H9 (cell line): ENCODE measurements at regions not wholly inside any gene's neighbourhood (a gene's known extent, or its start where the extent isn't known, plus 50 kb on each side); places are given as distances from the start of the nearest gene placed in this dataset.

ENCODE experiments used
- DNase-seq: peaks from one replicate; pipeline ENCODE4 v3.0.0-alpha.2; 2017
- H2AFZ ChIP-seq: one replicate; pipeline ENCODE4 v1.6.1; 2013; ENCODE audit warnings: mild to moderate bottlenecking, low read length, control low read depth, moderate library complexity
- H2AK5ac ChIP-seq: 2 replicates; pipeline ENCODE4 v1.6.1; 2013; ENCODE audit warnings: low read length, control low read depth, mixed read lengths; ENCODE audit not compliant: insufficient read length
- H2BK120ac ChIP-seq: one replicate; pipeline ENCODE4 v1.6.1; 2013; ENCODE audit warnings: low read depth, mild to moderate bottlenecking, low read length, control low read depth, inconsistent platforms; ENCODE audit not compliant: poor library complexity, severe bottlenecking
- H2BK12ac ChIP-seq: 2 replicates; pipeline ENCODE4 v1.6.1; 2013; ENCODE audit warnings: low read length, control low read depth, mixed read lengths, low read depth; ENCODE audit not compliant: insufficient read length
- H2BK15ac ChIP-seq: 2 replicates; pipeline ENCODE4 v1.6.1; 2013; ENCODE audit warnings: low read depth, low read length, control low read depth
- H2BK20ac ChIP-seq: one replicate; pipeline ENCODE4 v1.6.1; 2013; ENCODE audit warnings: low read depth, mild to moderate bottlenecking, low read length, control low read depth, inconsistent platforms; ENCODE audit not compliant: poor library complexity, severe bottlenecking
- H2BK5ac ChIP-seq: 2 replicates; pipeline ENCODE4 v1.6.1; 2013; ENCODE audit warnings: low read length, control low read depth, mixed read lengths; ENCODE audit not compliant: insufficient read length
- H3K14ac ChIP-seq: 2 replicates; pipeline ENCODE4 v1.6.1; 2013; ENCODE audit warnings: low read length, control low read depth; ENCODE audit not compliant: insufficient read depth
- H3K18ac ChIP-seq: 2 replicates; pipeline ENCODE4 v1.6.1; 2013; ENCODE audit warnings: low read depth, mild to moderate bottlenecking, mixed read lengths, low read length, control low read depth; ENCODE audit not compliant: insufficient read length
- H3K23ac ChIP-seq: 2 replicates; pipeline ENCODE4 v1.6.1; 2013; ENCODE audit warnings: low read length, control low read depth, mixed read lengths, low read depth; ENCODE audit not compliant: insufficient read length
- H3K23me2 ChIP-seq: 2 replicates; pipeline ENCODE4 v1.6.1; 2013; ENCODE audit warnings: low read depth, mild to moderate bottlenecking, mixed read lengths, low read length, control low read depth; ENCODE audit not compliant: insufficient read length, poor library complexity, severe bottlenecking
- H3K27ac ChIP-seq: 2 replicates; pipeline ENCODE4 v1.5.1; 2013; ENCODE audit warnings: low read length, control low read depth, mixed read lengths, low read depth; ENCODE audit not compliant: insufficient read length
- H3K27me3 ChIP-seq: 2 replicates; pipeline ENCODE4 v1.6.1; 2013; ENCODE audit warnings: low read length, control low read depth, inconsistent platforms; ENCODE audit not compliant: insufficient read depth
- H3K4ac ChIP-seq: 2 replicates; pipeline ENCODE4 v1.6.1; 2013; ENCODE audit warnings: low read depth, mild to moderate bottlenecking, control low read depth, inconsistent platforms, low read length, moderate library complexity
- H3K4me1 ChIP-seq: 2 replicates; pipeline ENCODE4 v1.6.1; 2013; ENCODE audit warnings: low read length, control low read depth, inconsistent platforms; ENCODE audit not compliant: insufficient read depth
- H3K4me2 ChIP-seq: 2 replicates; pipeline ENCODE4 v1.6.1; 2013; ENCODE audit warnings: low read length, control low read depth, mixed read lengths; ENCODE audit not compliant: insufficient read length, insufficient read depth
- H3K56ac ChIP-seq: 2 replicates; pipeline ENCODE4 v1.6.1; 2013; ENCODE audit warnings: low read depth, mild to moderate bottlenecking, mixed read lengths, low read length, control low read depth; ENCODE audit not compliant: insufficient read length
- H3K79me1 ChIP-seq: 2 replicates; pipeline ENCODE4 v1.6.1; 2013; ENCODE audit warnings: low read depth, mild to moderate bottlenecking, moderate library complexity, low read length, control low read depth, inconsistent platforms; ENCODE audit not compliant: insufficient read depth, poor library complexity, severe bottlenecking
- H3K79me2 ChIP-seq: 2 replicates; pipeline ENCODE4 v1.6.1; 2013; ENCODE audit warnings: low read length, control low read depth, inconsistent platforms; ENCODE audit not compliant: insufficient read depth
- H3K9ac ChIP-seq: 2 replicates; pipeline ENCODE4 v1.6.1; 2013; ENCODE audit warnings: low read length, control low read depth, mixed read lengths; ENCODE audit not compliant: insufficient read length; ENCODE audit errors: extremely low read depth
- H3K9me3 ChIP-seq: one replicate; pipeline ENCODE4 v1.6.1; 2013; ENCODE audit warnings: low read depth, low read length, inconsistent platforms; ENCODE audit not compliant: control insufficient read depth
- H3T11ph ChIP-seq: one replicate; pipeline ENCODE4 v1.6.1; 2013; ENCODE audit warnings: mild to moderate bottlenecking, low read length, control low read depth, inconsistent platforms
- H4K20me1 ChIP-seq: one replicate; pipeline ENCODE4 v1.6.1; 2013; ENCODE audit not compliant: control insufficient read depth, insufficient read length, insufficient read depth
- H4K5ac ChIP-seq: 2 replicates; pipeline ENCODE4 v1.6.1; 2013; ENCODE audit warnings: low read depth, mild to moderate bottlenecking, mixed read lengths, low read length, control low read depth; ENCODE audit not compliant: insufficient read length
- H4K8ac ChIP-seq: replicated peaks from 2 replicates; pipeline ENCODE4 v1.6.1; 2013; ENCODE audit warnings: low read length, control low read depth, mixed read lengths, low read depth; ENCODE audit not compliant: insufficient read length
- H4K91ac ChIP-seq: 2 replicates; pipeline ENCODE4 v1.6.1; 2013; ENCODE audit warnings: low read depth, mild to moderate bottlenecking, moderate library complexity, mixed read lengths, low read length, control low read depth; ENCODE audit not compliant: insufficient read length
- H3K27ac Mint-ChIP-seq, 3 experiments: 2 replicates in 2 of 3; 3 replicates in 1 of 3; pipeline ENCODE4 v1.8.0; 2020 to 2021; ENCODE audit warnings: mixed read lengths in 3 of 3, mild to moderate bottlenecking in 1 of 3, moderate library complexity in 1 of 3
- H3K27me3 Mint-ChIP-seq: 2 replicates; pipeline ENCODE4 v1.8.0; 2021; ENCODE audit warnings: low read depth, mild to moderate bottlenecking, moderate library complexity, mixed read lengths
- H3K36me3 Mint-ChIP-seq, 3 experiments: 2 replicates in 2 of 3; 3 replicates in 1 of 3; pipeline ENCODE4 v1.8.0; 2020 to 2021; ENCODE audit warnings: low read depth in 3 of 3, mixed read lengths in 3 of 3; ENCODE audit not compliant: insufficient read depth in 1 of 3
- H3K4me1 Mint-ChIP-seq, 2 experiments: 2 replicates each; pipeline ENCODE4 v1.8.0; 2020; ENCODE audit warnings: mixed read lengths in 2 of 2
- H3K4me3 Mint-ChIP-seq, 2 experiments: 2 replicates in 1 of 2; 3 replicates in 1 of 2; pipeline ENCODE4 v1.8.0; 2020 to 2021; ENCODE audit warnings: mild to moderate bottlenecking in 2 of 2, mixed read lengths in 2 of 2, moderate library complexity in 1 of 2
- H3K9me3 Mint-ChIP-seq, 2 experiments: 2 replicates in 1 of 2; 3 replicates in 1 of 2; pipeline ENCODE4 v1.8.0; 2020; ENCODE audit warnings: mild to moderate bottlenecking in 2 of 2, mixed read lengths in 2 of 2, moderate library complexity in 1 of 2
- WGBS: extraction: QIAGEN DNeasy Blood & Tissue Kit; methylation state at CpG from one replicate; pipeline ENCODE4 v1.1.7; 2013; ENCODE audit warnings: missing lambda C conversion rate, low lambda C conversion rate, mixed read lengths; ENCODE audit not compliant: insufficient read length; ENCODE audit errors: extremely low coverage; 5-methylcytosine and 5-hydroxymethylcytosine counted together
- TF ChIP-seq, protein P1 (sequence below): fragments of 200-600 bp; sonication (generic); conservative IDR thresholded peaks from 3 replicates; pipeline ENCODE4 v1.8.0; 2021; ENCODE audit warnings: antibody characterized with exemption, mild to moderate bottlenecking

DNA sequence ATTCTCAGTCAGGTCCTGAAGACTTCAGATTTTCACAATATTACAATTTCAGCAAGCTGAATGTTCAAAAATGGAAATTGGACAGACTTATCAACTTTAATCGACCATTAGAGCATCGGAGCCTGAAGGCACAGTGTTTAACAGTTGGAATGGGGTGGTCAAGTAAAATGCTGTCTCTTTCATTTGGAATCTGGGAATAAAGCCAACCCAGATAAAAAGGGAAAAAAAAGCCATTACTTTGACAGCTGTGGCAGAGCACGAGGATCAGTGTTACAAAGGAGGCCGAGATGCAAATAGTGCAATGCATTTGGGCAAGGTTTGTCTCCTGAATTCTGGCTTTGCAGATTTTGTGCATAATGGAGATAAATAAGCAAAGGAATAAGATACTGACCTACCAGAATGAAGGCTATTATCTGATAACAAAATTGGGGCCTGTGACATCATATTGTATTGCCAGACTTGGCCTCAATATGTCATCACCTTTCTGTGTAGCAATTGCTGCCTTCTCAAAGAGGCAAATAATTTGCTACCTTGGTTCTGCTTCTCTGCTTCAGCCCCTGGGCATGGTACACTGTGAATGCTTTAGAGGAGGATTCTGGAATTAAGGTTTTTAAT is 277.5 kb upstream of the KLHL29 start:
- no peaks in the 10 kb centered on the region for H3K9me3 ChIP-seq
- H3T11ph ChIP-seq = no peak overlapping the region
- Mint-ChIP-seq H3K4me1 (no peaks in the 10 kb centered on the region), H3K36me3 (0 out of 7 replicates have a peak, but pooled peaks cover 0 to 7% (median 2%) of the 10 kb centered on the region in 3 experiments), H3K27me3 (no peaks in the 10 kb centered on the region; the same call in 1 of the 2 replicates), H3K4me3 (no peak overlapping the region), H3K27ac (no peak overlapping the region), H3K9me3 (peaks cover 10 to 12% of the 10 kb centered on the region in 2 experiments; a peak in 4 of 5 replicates)
- no CpG with 5 or more reads among the region's 4 CpGs for WGBS
- no peak overlapping the region for H2BK20ac ChIP-seq
- H3K4me1 ChIP-seq = no peaks in the 10 kb centered on the region
- H3K27me3 ChIP-seq = no peaks in the 10 kb centered on the region
- H3K79me2 ChIP-seq = no peaks in the 10 kb centered on the region
- no peak overlapping the region for H2AK5ac ChIP-seq
- no peak overlapping the region for H4K91ac ChIP-seq
- no peak overlapping the region for H3K4me2 ChIP-seq
- no peak overlapping the region for H3K14ac ChIP-seq
- TF ChIP-seq, protein P1, sequence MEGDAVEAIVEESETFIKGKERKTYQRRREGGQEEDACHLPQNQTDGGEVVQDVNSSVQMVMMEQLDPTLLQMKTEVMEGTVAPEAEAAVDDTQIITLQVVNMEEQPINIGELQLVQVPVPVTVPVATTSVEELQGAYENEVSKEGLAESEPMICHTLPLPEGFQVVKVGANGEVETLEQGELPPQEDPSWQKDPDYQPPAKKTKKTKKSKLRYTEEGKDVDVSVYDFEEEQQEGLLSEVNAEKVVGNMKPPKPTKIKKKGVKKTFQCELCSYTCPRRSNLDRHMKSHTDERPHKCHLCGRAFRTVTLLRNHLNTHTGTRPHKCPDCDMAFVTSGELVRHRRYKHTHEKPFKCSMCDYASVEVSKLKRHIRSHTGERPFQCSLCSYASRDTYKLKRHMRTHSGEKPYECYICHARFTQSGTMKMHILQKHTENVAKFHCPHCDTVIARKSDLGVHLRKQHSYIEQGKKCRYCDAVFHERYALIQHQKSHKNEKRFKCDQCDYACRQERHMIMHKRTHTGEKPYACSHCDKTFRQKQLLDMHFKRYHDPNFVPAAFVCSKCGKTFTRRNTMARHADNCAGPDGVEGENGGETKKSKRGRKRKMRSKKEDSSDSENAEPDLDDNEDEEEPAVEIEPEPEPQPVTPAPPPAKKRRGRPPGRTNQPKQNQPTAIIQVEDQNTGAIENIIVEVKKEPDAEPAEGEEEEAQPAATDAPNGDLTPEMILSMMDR = no peak
- H2BK5ac ChIP-seq = no peak overlapping the region
- no peak overlapping the region for H3K23ac ChIP-seq
- H3K27ac ChIP-seq = no peak overlapping the region
- no peak overlapping the region for H2BK12ac ChIP-seq
- no peak overlapping the region for H4K8ac ChIP-seq
- no peak overlapping the region for H3K4ac ChIP-seq
- H3K56ac ChIP-seq = no peak overlapping the region
- H4K20me1 ChIP-seq = no peaks in the 10 kb centered on the region
- no peaks in the 10 kb centered on the region for H3K23me2 ChIP-seq
- H4K5ac ChIP-seq = no peak overlapping the region
- H2BK120ac ChIP-seq = no peak overlapping the region
- no peak overlapping the region for H3K18ac ChIP-seq
- no peak overlapping the region for H2AFZ ChIP-seq
- no peak overlapping the region for H3K9ac ChIP-seq
- no peak for DNase-seq
- no peaks in the 10 kb centered on the region for H3K79me1 ChIP-seq
- H2BK15ac ChIP-seq = no peak overlapping the region
